Adrenal gland (tissue), 9 donors: ENCODE measurements at regions not wholly inside any gene's neighbourhood (a gene's known extent, or its start where the extent isn't known, plus 50 kb on each side); places are given as distances from the start of the nearest gene placed in this dataset.

Source experiments
- DNase-seq, 7 donors: peaks; one replicate each; pipeline ENCODE4 v3.0.0-alpha.2; 2019 to 2020
- H3K27ac ChIP-seq, 5 donors: fragments of 200-600 bp; sonication (generic) in 4 of 5; 1 replicate in 3 of 5; 2 replicates in 2 of 5; pipeline versions ENCODE4 v1.5.1 to v1.8.0; 2016 to 2020; ENCODE audit warnings: mild to moderate bottlenecking in 1 of 5
- H3K27me3 ChIP-seq: fragments of 200-600 bp; 2 replicates; pipeline ENCODE4 v1.8.0; 2021
- H3K36me3 ChIP-seq, 2 donors: fragments of 200-600 bp; replicated peaks in 1 of 2; 1 replicate in 1 of 2; 2 replicates in 1 of 2; pipeline versions ENCODE4 v1.5.1 to v1.8.0; 2018 to 2022
- H3K4me1 ChIP-seq, 2 donors: fragments of 200-600 bp; replicated peaks in 1 of 2; 1 replicate in 1 of 2; 2 replicates in 1 of 2; pipeline versions ENCODE4 v1.5.1 to v1.8.0; 2018 to 2021
- H3K4me3 ChIP-seq, 4 donors: fragments of 200-600 bp; sonication (generic) in 3 of 4; one replicate each; pipeline ENCODE4 v1.5.1; 2016 to 2018
- H3K9me3 ChIP-seq, 3 donors: fragments of 200-600 bp; sonication (generic) in 1 of 3; replicated peaks in 1 of 3; 1 replicate in 2 of 3; 2 replicates in 1 of 3; pipeline versions ENCODE4 v1.5.1 to v1.8.0; 2016 to 2021
- CTCF ChIP-seq, 6 experiments: fragments of 450-650 bp in 4 of 6; fragments of 200-600 bp in 2 of 6; sonication (generic) in 1 of 6; IDR thresholded peaks; 1 replicate in 5 of 6; 2 replicates in 1 of 6; pipeline versions ENCODE4 v1.5.1 to v1.8.0; 2016 to 2021; ENCODE audit warnings: antibody characterized with exemption in 6 of 6, mild to moderate bottlenecking in 2 of 6, moderate library complexity in 1 of 6
- POLR2A ChIP-seq, 2 donors: fragments of 450-650 bp; IDR thresholded peaks; one replicate each; pipeline ENCODE4 v1.6.1; 2017; ENCODE audit warnings: antibody characterized with exemption in 2 of 2, mild to moderate bottlenecking in 2 of 2, moderate library complexity in 1 of 2
- WGBS, 4 donors: extraction: QIAGEN DNeasy Blood & Tissue Kit in 2 of 4; methylation state at CpG; one replicate each; pipeline versions ENCODE4 v1.1.5 to v1.1.7; 2013 to 2017; 5-methylcytosine and 5-hydroxymethylcytosine counted together
- intact Hi-C, 2 donors: fragments of 100-400 bp; cut with DNase I; formaldehyde crosslinking; loops; one replicate each; pipeline versions ENCODE4 v1.14.1 to v1.15.0; 2022 to 2023
- donor health status: healthy with polysubstance abuse.
- donor health status: Bipolar disorder and iron deficiency.
- donor health status: DM: yes; HTN: yes; CAD: no.
- donor health status: DM: no; HTN: no; CAD: no.
- donor health status: DM: no; HTN: no; CAD: no.

GRCh38 chr5:51468196-51468595 lies 84.9 kb downstream of the ISL1 start:
- H3K4me3 ChIP-seq = no peak overlapping the region
- H3K9me3 ChIP-seq = no peaks in the 10 kb centered on the region
- no peaks in the 10 kb centered on the region for H3K36me3 ChIP-seq
- DNase-seq = no peak
- TF ChIP-seq POLR2A (IDR thresholded peaks at IDR 0.05) (no peak), CTCF (IDR thresholded peaks at IDR 0.05) (no peak)
- H3K4me1 ChIP-seq = no peaks in the 10 kb centered on the region
- no peaks in the 10 kb centered on the region for H3K27me3 ChIP-seq
- 32 to 43% (median 35%) methylated on average over 2 of the region's 2 CpGs for WGBS, 4 donors
- no peak overlapping the region for H3K27ac ChIP-seq
- intact Hi-C loops = no loop called here

DNA sequence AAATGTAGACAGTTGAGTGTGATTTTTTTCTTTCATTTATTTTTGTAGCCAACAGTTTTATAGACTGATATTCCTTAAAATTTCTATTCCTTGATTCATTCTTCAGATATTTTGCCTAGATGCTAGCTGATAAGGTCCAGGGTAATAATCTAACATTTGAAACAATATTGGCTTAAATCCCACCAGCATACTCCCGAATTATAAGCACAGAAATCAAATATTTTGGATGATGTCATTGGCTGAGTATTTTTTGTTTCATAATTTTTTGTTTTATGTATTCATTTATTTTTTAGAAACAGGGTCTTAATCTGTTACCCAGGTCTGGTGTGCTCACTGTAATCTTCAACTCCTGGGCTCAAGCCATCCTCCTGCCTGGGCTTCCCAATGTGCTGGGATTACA lies 88.4 kb downstream of the ISL1 start:
- Histone ChIP-seq H3K9me3 (no peaks in the 10 kb centered on the region), H3K27ac (no peak overlapping the region), H3K36me3 (no peaks in the 10 kb centered on the region), H3K4me3 (no peak overlapping the region), H3K27me3 (no peaks in the 10 kb centered on the region), H3K4me1 (no peaks in the 10 kb centered on the region)
- DNase-seq = no peak
- intact Hi-C loops = no loop called here
- no peak for TF ChIP-seq POLR2A (IDR thresholded peaks at IDR 0.05)
- no peak for TF ChIP-seq CTCF (IDR thresholded peaks at IDR 0.05)
- 25 to 33% (median 27%) methylated on average over 1 of the region's 1 CpG for WGBS, 4 donors

- intact Hi-C loops = no loop called here
- 63 to 80% (median 73%) methylated on average over 1 of the region's 1 CpG for WGBS, 4 donors
- no peaks in the 10 kb centered on the region for H3K27me3 ChIP-seq
- H3K4me1 ChIP-seq = no peaks in the 10 kb centered on the region
- TF ChIP-seq POLR2A (IDR thresholded peaks at IDR 0.05) = no peak
- TF ChIP-seq CTCF (IDR thresholded peaks at IDR 0.05) = no peak
- no peaks in the 10 kb centered on the region for H3K36me3 ChIP-seq
- no peak for DNase-seq
- no peaks in the 10 kb centered on the region for H3K9me3 ChIP-seq
- H3K4me3 ChIP-seq = no peak overlapping the region
- no peak overlapping the region for H3K27ac ChIP-seq
Measured at GRCh38 chr5:51472472-51472871, 89.2 kb downstream of the ISL1 start.

DNA sequence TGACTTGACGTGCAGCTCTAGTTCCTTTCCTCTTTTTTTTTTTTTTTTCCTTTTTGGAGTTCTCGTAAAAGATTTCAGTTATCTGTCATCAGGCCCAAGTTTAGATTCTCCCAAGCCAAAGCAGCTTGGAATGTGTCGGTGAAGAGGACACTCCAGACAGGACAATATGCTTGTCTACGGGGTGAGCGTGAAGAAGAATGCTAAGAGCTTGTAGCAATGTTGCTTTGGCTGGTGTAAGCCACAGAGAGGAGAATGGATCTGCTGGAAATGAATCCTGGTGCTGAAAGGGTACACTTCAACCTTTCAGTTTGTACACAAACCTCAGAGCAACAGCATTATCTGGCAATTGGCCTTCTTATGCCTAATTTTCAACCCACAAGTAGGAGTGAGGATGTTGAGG lies 92.4 kb downstream of the ISL1 start:
- WGBS, 4 donors = 71 to 80% (median 76%) methylated on average over 5 of the region's 5 CpGs
- Histone ChIP-seq H3K4me1 (no peaks in the 10 kb centered on the region), H3K9me3 (no peaks in the 10 kb centered on the region), H3K27ac (no peak overlapping the region), H3K36me3 (no peaks in the 10 kb centered on the region), H3K27me3 (no peaks in the 10 kb centered on the region), H3K4me3 (no peak overlapping the region)
- intact Hi-C loops = no loop called here
- TF ChIP-seq POLR2A (IDR thresholded peaks at IDR 0.05) = no peak
- DNase-seq = no peak

DNA sequence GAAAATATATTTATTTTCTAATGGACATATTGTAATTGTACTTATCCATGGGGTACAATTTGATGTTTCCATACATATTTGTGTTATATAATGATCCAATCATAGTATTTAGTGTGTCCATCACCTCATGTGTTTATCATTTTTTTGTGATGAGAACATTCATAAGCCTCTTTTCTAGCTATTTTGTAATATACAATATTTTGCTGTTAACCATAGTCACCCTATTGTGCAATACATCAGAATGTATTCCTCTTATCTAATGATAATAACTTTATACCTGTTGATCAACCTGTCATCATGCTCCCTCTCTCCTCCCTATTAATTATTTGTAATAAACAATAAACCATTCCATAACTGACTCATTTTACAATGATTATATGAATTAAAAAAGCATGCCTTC lies 93.2 kb downstream of the ISL1 start:
- Histone ChIP-seq H3K4me1 (no peaks in the 10 kb centered on the region), H3K27me3 (no peaks in the 10 kb centered on the region)
- TF ChIP-seq POLR2A (IDR thresholded peaks at IDR 0.05) (no peak), CTCF (IDR thresholded peaks at IDR 0.05) (no peak)

More for the DNA sequence above, 93.2 kb downstream of the ISL1 start:
- no peak overlapping the region for H3K27ac ChIP-seq
- no peak for DNase-seq
- H3K9me3 ChIP-seq = no peaks in the 10 kb centered on the region
- no peaks in the 10 kb centered on the region for H3K36me3 ChIP-seq
- intact Hi-C loops = no loop called here
- no peak overlapping the region for H3K4me3 ChIP-seq
